ENCODE measurements at regions not wholly inside any gene's neighbourhood (a gene's known extent, or its start where the extent isn't known, plus 50 kb on each side); places are given as distances from the start of the nearest gene placed in this dataset.

- no peak for TF ChIP-seq CTCF (IDR thresholded peaks at IDR 0.05; ENCODE audit: low read depth, low read length, poor library complexity, severe bottlenecking)
- TF ChIP-seq EZH2phosphoT487 (IDR thresholded peaks at IDR 0.05; ENCODE audit: borderline replicate concordance, low read length), result no peak
Measured at GRCh38 chr4:37015391-37015790, 229.2 kb upstream of the NWD2 start.
